Transverse colon (tissue), 4 donors: ENCODE measurements at regions not wholly inside any gene's neighbourhood (a gene's known extent, or its start where the extent isn't known, plus 50 kb on each side); places are given as distances from the start of the nearest gene placed in this dataset.

Experiments
- DNase-seq: peaks from one replicate; pipeline ENCODE4 v3.0.0-alpha.2; 2019
- H3K27ac ChIP-seq, 4 donors: fragments of 200-600 bp; sonication (generic); 2 replicates each; pipeline ENCODE4 v1.5.1; 2016 to 2018; ENCODE audit warnings: inconsistent platforms in 4 of 4
- H3K27me3 ChIP-seq: fragments of 200-600 bp; sonication (generic); 2 replicates; pipeline ENCODE4 v1.5.1; 2017; ENCODE audit warnings: inconsistent platforms
- H3K36me3 ChIP-seq, 4 donors: fragments of 200-600 bp; sonication (generic); 2 replicates each; pipeline ENCODE4 v1.5.1; 2017 to 2019; ENCODE audit warnings: inconsistent platforms in 4 of 4
- H3K4me1 ChIP-seq, 4 donors: fragments of 200-600 bp; sonication (generic); 2 replicates each; pipeline ENCODE4 v1.5.1; 2017 to 2020; ENCODE audit warnings: inconsistent platforms in 4 of 4
- H3K4me3 ChIP-seq, 4 donors: fragments of 200-600 bp; sonication (generic); 1 replicate in 1 of 4; 2 replicates in 3 of 4; pipeline versions ENCODE4 v1.5.1 to v1.6.1; 2017 to 2019; ENCODE audit warnings: inconsistent platforms in 4 of 4
- H3K9me3 ChIP-seq, 2 donors: fragments of 200-600 bp; sonication (generic); 2 replicates each; pipeline ENCODE4 v1.5.1; 2017 to 2019; ENCODE audit warnings: inconsistent platforms in 2 of 2
- EP300 ChIP-seq: sonication (generic); formaldehyde crosslinking; IDR thresholded peaks from one replicate; pipeline ENCODE4 v1.6.1; 2017; ENCODE audit warnings: antibody characterized with exemption, low read depth
- POLR2A ChIP-seq: fragments of 450-650 bp; IDR thresholded peaks from one replicate; pipeline ENCODE4 v1.6.1; 2016; ENCODE audit warnings: antibody characterized with exemption, mild to moderate bottlenecking, moderate library complexity
- WGBS, 2 donors: methylation state at CpG; one replicate each; pipeline ENCODE4 v1.1.5; 2018; ENCODE audit warnings: low coverage in 1 of 2; 5-methylcytosine and 5-hydroxymethylcytosine counted together
- in situ Hi-C, 4 donors: fragments of 200-750 bp; cut with MboI; loops; one replicate each; pipeline versions ENCODE4 v1.15.0 to v1.15.1; 2017; ENCODE audit warnings: low sequenced_read_pairs in 3 of 4, low pct_ligation_motif_present in 1 of 4, low pct_unique_long_range_greater_than_20kb in 1 of 4
- intact Hi-C: fragments of 100-400 bp; cut with DNase I; formaldehyde crosslinking; loops from one replicate; pipeline ENCODE4 v1.15.1; 2023; ENCODE audit warnings: low total_unique reads

DNA sequence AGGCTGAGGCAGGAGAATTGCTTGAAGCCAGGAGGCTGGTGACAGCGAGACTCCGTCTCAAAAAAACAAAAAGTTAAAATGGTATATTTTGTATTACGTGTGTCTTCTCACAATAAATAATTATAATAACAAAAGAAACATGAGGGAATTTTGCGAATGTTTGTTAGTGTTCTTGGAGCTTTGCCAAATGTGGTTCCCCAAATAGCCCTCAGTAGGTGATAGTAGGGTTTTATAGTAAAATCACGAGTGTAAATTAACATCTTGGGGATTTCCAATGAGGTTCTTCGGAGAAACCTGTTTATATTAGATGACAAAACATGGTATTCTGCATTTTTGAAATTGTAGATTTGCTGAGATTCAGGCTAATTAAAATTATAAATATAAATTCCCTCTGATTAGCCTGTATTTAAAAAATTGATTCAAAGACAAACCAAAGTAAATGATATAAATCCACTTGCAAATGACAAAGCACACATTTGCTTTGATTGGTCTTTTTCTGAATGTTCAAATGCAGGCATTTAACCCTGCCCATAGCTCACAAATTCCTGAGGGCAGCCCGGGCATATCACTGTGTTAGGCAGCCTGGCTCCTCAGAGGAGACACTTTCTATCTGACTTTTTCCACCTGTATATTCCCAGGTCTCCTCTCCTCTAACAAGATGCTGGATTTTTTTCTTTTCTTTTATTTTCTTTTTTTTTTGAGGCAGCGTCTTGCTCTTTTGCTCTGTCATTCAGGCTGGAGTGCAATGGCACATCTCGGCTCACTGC lies 50.3 kb upstream of the TSNAX start:
- WGBS, 2 donors = 74% methylated on average over 8 to 9 of the region's 9 CpGs
- no peak for DNase-seq
- no peaks in the 10 kb centered on the region for H3K4me1 ChIP-seq
- no peaks in the 10 kb centered on the region for H3K9me3 ChIP-seq
- peaks cover 6% of the 10 kb centered on the region for H3K27me3 ChIP-seq
- no peak overlapping the region for H3K4me3 ChIP-seq
- H3K27ac ChIP-seq = no peak overlapping the region
- intact Hi-C loops (loop anchor here (10.0 kb wide), 1 partner anchor 1933 kb away; no protein-coding TSS in a partner anchor), in situ Hi-C loops (no loop called here)
- H3K36me3 ChIP-seq = peaks cover 0 to 2% (median 0%) of the 10 kb centered on the region in 4 donors
- TF ChIP-seq POLR2A = no peak
- no peak for TF ChIP-seq EP300
